HEK293 (cell line): ENCODE measurements at regions not wholly inside any gene's neighbourhood (a gene's known extent, or its start where the extent isn't known, plus 50 kb on each side); places are given as distances from the start of the nearest gene placed in this dataset.
A peak's percentile ranks its signal among the peaks of the same experiment; 100 is the strongest.

Experiments
- CTCF ChIA-PET: fragments of 350-600 bp; formaldehyde crosslinking; extraction: SDS; loops from one replicate; lab custom pipeline; 2021; ENCODE audit warnings: antibody characterized with exemption; lab: Yijun Ruan, JAX
- POLR2A ChIA-PET: fragments of 300-600 bp; formaldehyde crosslinking; extraction: SDS; loops from one replicate; lab custom pipeline; 2020; ENCODE audit warnings: antibody characterized with exemption, inconsistent platforms; lab: Yijun Ruan, JAX
- H3K27ac ChIP-seq: fragments of 200-500 bp; sonication (Bioruptor generic); 2 replicates; pipeline ENCODE4 v1.5.1; 2014; ENCODE audit warnings: low read depth, low read length, control low read depth, inconsistent platforms; ENCODE audit errors: extremely low read depth
- H3K36me3 ChIP-seq, 2 experiments: fragments of 200-500 bp in 1 of 2; sonication (Bioruptor generic) in 1 of 2; 1 replicate in 1 of 2; 2 replicates in 1 of 2; pipeline ENCODE4 v1.5.1; 2014 to 2017; ENCODE audit warnings: inconsistent platforms in 2 of 2, low read length in 2 of 2; ENCODE audit not compliant: control insufficient read depth in 2 of 2, insufficient read depth in 1 of 2
- H3K4me1 ChIP-seq: fragments of 200-500 bp; sonication (Bioruptor generic); 2 replicates; pipeline ENCODE4 v1.5.1; 2014; ENCODE audit warnings: mild to moderate bottlenecking, low read length, inconsistent platforms; ENCODE audit not compliant: control insufficient read depth, insufficient read depth
- H3K4me3 ChIP-seq: 2 replicates; pipeline ENCODE4 v1.5.1; 2011; ENCODE audit warnings: low read depth, mild to moderate bottlenecking, control low read depth, low read length, moderate library complexity
- H3K9me3 ChIP-seq: fragments of 200-500 bp; sonication (Bioruptor generic); 2 replicates; pipeline ENCODE4 v1.5.1; 2014; ENCODE audit warnings: low read depth, low read length, inconsistent platforms; ENCODE audit not compliant: control insufficient read depth, insufficient read depth
- BCL6B ChIP-seq: fragments of 450-650 bp; formaldehyde crosslinking; IDR thresholded peaks from 2 replicates; pipeline ENCODE4 v1.5.1; 2017; ENCODE audit warnings: missing biosample characterization, missing genetic modification characterization
- GLIS1 ChIP-seq: fragments of 450-650 bp; formaldehyde crosslinking; IDR thresholded peaks from 2 replicates; pipeline ENCODE4 v1.5.1; 2016; ENCODE audit warnings: missing biosample characterization, missing genetic modification characterization
- HOXC10 ChIP-seq: sonication (generic); formaldehyde crosslinking; IDR thresholded peaks from 2 replicates; pipeline ENCODE4 v1.8.1; 2023; ENCODE audit warnings: mild to moderate bottlenecking, missing genetic modification reagents
- TRIM28 ChIP-seq: IDR thresholded peaks from 2 replicates; pipeline ENCODE4 v1.6.1; 2011; ENCODE audit warnings: low read length, control low read depth, borderline replicate concordance
- ZBTB11 ChIP-seq: fragments of 450-650 bp; formaldehyde crosslinking; conservative IDR thresholded peaks from 2 replicates; pipeline ENCODE4 v1.5.1; 2016; ENCODE audit warnings: low read depth, missing biosample characterization, missing genetic modification characterization
- ZBTB7A ChIP-seq: fragments of 450-650 bp; formaldehyde crosslinking; IDR thresholded peaks from 2 replicates; pipeline ENCODE4 v1.5.1; 2016; ENCODE audit warnings: low read depth, missing biosample characterization, missing genetic modification characterization
- ZBTB8A ChIP-seq: fragments of 450-650 bp; formaldehyde crosslinking; IDR thresholded peaks from 2 replicates; pipeline ENCODE4 v1.5.1; 2016; ENCODE audit warnings: missing biosample characterization, missing genetic modification characterization
- ZNF112 ChIP-seq: fragments of 450-650 bp; formaldehyde crosslinking; IDR thresholded peaks from 2 replicates; pipeline ENCODE4 v1.5.0; 2017; ENCODE audit warnings: missing biosample characterization, missing genetic modification characterization
- ZNF114 ChIP-seq: fragments of 450-650 bp; formaldehyde crosslinking; IDR thresholded peaks from 2 replicates; pipeline ENCODE4 v1.5.0; 2017; ENCODE audit warnings: missing biosample characterization, missing genetic modification characterization
- ZNF140 ChIP-seq: fragments of 450-650 bp; formaldehyde crosslinking; IDR thresholded peaks from 2 replicates; pipeline ENCODE4 v1.5.1; 2016; ENCODE audit warnings: missing biosample characterization, missing genetic modification characterization
- ZNF24 ChIP-seq: fragments of 450-650 bp; formaldehyde crosslinking; IDR thresholded peaks from 2 replicates; pipeline ENCODE4 v1.5.1; 2016; ENCODE audit warnings: missing biosample characterization, missing genetic modification characterization
- ZNF274 ChIP-seq, 2 experiments: fragments of 200-500 bp in 1 of 2; fragments of 450-650 bp in 1 of 2; sonication (Bioruptor generic) in 1 of 2; formaldehyde crosslinking in 1 of 2; IDR thresholded peaks; 2 replicates each; pipeline versions ENCODE4 v1.5.1 to v1.6.1; 2014 to 2016; ENCODE audit warnings: borderline replicate concordance in 1 of 2, inconsistent platforms in 1 of 2, low read length in 1 of 2, missing biosample characterization in 1 of 2, missing genetic modification characterization in 1 of 2
- ZNF394 ChIP-seq: fragments of 450-650 bp; formaldehyde crosslinking; IDR thresholded peaks from 2 replicates; pipeline ENCODE4 v1.5.1; 2016; ENCODE audit warnings: missing biosample characterization, missing genetic modification characterization, mild to moderate bottlenecking, moderate library complexity, borderline replicate concordance
- ZNF518A ChIP-seq: fragments of 450-650 bp; formaldehyde crosslinking; conservative IDR thresholded peaks from 2 replicates; pipeline ENCODE4 v1.5.1; 2016; ENCODE audit warnings: low read depth, missing biosample characterization, missing genetic modification characterization
- ZNF544 ChIP-seq: fragments of 450-650 bp; formaldehyde crosslinking; IDR thresholded peaks from 2 replicates; pipeline ENCODE4 v1.5.0; 2017; ENCODE audit warnings: missing biosample characterization, missing genetic modification characterization
- ZNF76 ChIP-seq: fragments of 450-650 bp; formaldehyde crosslinking; IDR thresholded peaks from 2 replicates; pipeline ENCODE4; 2016; ENCODE audit warnings: low read depth, missing biosample characterization, missing genetic modification characterization, borderline replicate concordance
- ZNF837 ChIP-seq: fragments of 450-650 bp; formaldehyde crosslinking; IDR thresholded peaks from 2 replicates; pipeline ENCODE4 v1.5.1; 2016; ENCODE audit warnings: missing biosample characterization, missing genetic modification characterization

GRCh38 chr20:56941101-56941686 is 312.1 kb downstream of the TFAP2C start (continued):
- TF ChIP-seq ZNF518A (tag by site-specific recombination) = peak; percentile 67; the same call in 1 of the 2 replicates
- TF ChIP-seq ZBTB11 (tag by site-specific recombination) = peak; percentile 54
- peak; percentile 78; the same call in 1 of the 2 replicates for TF ChIP-seq ZNF394 (tag by site-specific recombination)
- 0 out of 2 replicates have a peak, but pooled peaks have one; percentile 32 for TF ChIP-seq ZBTB8A (tag by site-specific recombination)

GRCh38 chr20:56943946-56944945 is 315.1 kb downstream of the TFAP2C start:
- ChIA-PET CTCF (interaction anchor here (0.5 to 0.8 kb wide), 2 partner anchors 14 to 314 kb away, joined by 3 to 4 read pairs; no protein-coding TSS in a partner anchor), POLR2A (no interaction called here)
- no peak for TF ChIP-seq GLIS1 (tag by site-specific recombination)
- TF ChIP-seq ZNF112 (tag by site-specific recombination) = no peak
- no peak for TF ChIP-seq BCL6B (tag by site-specific recombination)
- TF ChIP-seq ZBTB7A (tag by site-specific recombination) = no peak
- no peak for TF ChIP-seq ZNF76
- TF ChIP-seq ZNF544 (tag by site-specific recombination) = no peak
- TF ChIP-seq ZNF274 (IDR thresholded peaks at IDR 0.05; ENCODE audit: low read length) = no peak
- TF ChIP-seq ZNF274 (tag by site-specific recombination; IDR thresholded peaks at IDR 0.05; ENCODE audit: borderline replicate concordance) = no peak
- TF ChIP-seq ZNF140 (tag by site-specific recombination) = no peak
- TF ChIP-seq ZNF114 = no peak
- no peak for TF ChIP-seq ZNF837
- no peak for TF ChIP-seq TRIM28
- no peak for TF ChIP-seq ZNF24 (tag by site-specific recombination)
- TF ChIP-seq HOXC10 (CRISPR knock-in tag) = no peak
- no peak overlapping the region for H3K27ac ChIP-seq
- no peaks in the 10 kb centered on the region for H3K36me3 ChIP-seq
- no peaks in the 10 kb centered on the region for H3K4me1 ChIP-seq
- H3K4me3 ChIP-seq = no peak overlapping the region
- no peaks in the 10 kb centered on the region for H3K9me3 ChIP-seq
